PC-3 (cell line): ENCODE measurements at regions not wholly inside any gene's neighbourhood (a gene's known extent, or its start where the extent isn't known, plus 50 kb on each side); places are given as distances from the start of the nearest gene placed in this dataset.

Experiments
- ATAC-seq: fragments of 200-7000 bp; cut with Tn5 transposase; 2 replicates; pipeline ENCODE4 v1.9.1; 2020; ENCODE audit warnings: mild to moderate bottlenecking, moderate library complexity
- BruUV-seq: library from RNA; stranded (reverse); fragments of 400-500 nt; replicated peaks from 2 replicates; lab custom pipeline; 2021; lab: Mats Ljungman, UMichigan
- CTCF ChIA-PET: fragments of 300-600 bp; sonication (Branson Sonifier 250); formaldehyde crosslinking; loops from one replicate; lab custom pipeline; 2022; ENCODE audit warnings: antibody characterized with exemption; lab: Charles Lee
- POLR2A ChIA-PET: fragments of 300-600 bp; sonication (Branson Sonifier 250); formaldehyde crosslinking; loops from one replicate; lab custom pipeline; 2022; ENCODE audit warnings: antibody characterized with exemption; ENCODE audit not compliant: unreplicated experiment; lab: Charles Lee
- DNase-seq: peaks from one replicate; pipeline ENCODE4 v3.0.0-alpha.2; 2015
- H2AFZ ChIP-seq: fragments of 300-600 bp; sonication (generic); 2 replicates; pipeline ENCODE4 v1.6.0; 2016; ENCODE audit warnings: antibody characterized with exemption, low read length
- H3F3A ChIP-seq: fragments of 300-600 bp; sonication (generic); one replicate; pipeline ENCODE4 v1.6.0; 2017; ENCODE audit warnings: antibody characterized with exemption, low read length, control low read depth, mild to moderate bottlenecking; ENCODE audit not compliant: unreplicated experiment
- H3K27ac ChIP-seq: fragments of 300-600 bp; sonication (generic); 2 replicates; pipeline ENCODE4 v1.5.1; 2016; ENCODE audit warnings: mild to moderate bottlenecking, low read length
- H3K27me3 ChIP-seq: fragments of 300-600 bp; sonication (generic); 2 replicates; pipeline ENCODE4 v1.6.1; 2016; ENCODE audit warnings: low read length, mixed read lengths
- H3K36me3 ChIP-seq: fragments of 300-600 bp; sonication (generic); 2 replicates; pipeline ENCODE4 v1.6.1; 2016; ENCODE audit warnings: low read depth, mixed run types, low read length, mixed read lengths
- H3K4me1 ChIP-seq: fragments of 300-600 bp; sonication (generic); 2 replicates; pipeline ENCODE4 v1.5.1; 2016; ENCODE audit warnings: low read length; ENCODE audit not compliant: insufficient read depth
- H3K4me2 ChIP-seq: fragments of 300-600 bp; sonication (generic); 2 replicates; pipeline ENCODE4 v1.6.0; 2016; ENCODE audit warnings: low read length
- H3K4me3 ChIP-seq: fragments of 300-600 bp; sonication (generic); 2 replicates; pipeline ENCODE4 v1.5.1; 2016; ENCODE audit warnings: mild to moderate bottlenecking, low read length, mixed read lengths
- H3K79me2 ChIP-seq: fragments of 300-600 bp; sonication (generic); 2 replicates; pipeline ENCODE4 v1.6.1; 2017; ENCODE audit warnings: low read length, mixed read lengths
- H3K9ac ChIP-seq: fragments of 300-600 bp; sonication (generic); 2 replicates; pipeline ENCODE4 v1.6.0; 2016; ENCODE audit warnings: mild to moderate bottlenecking, low read length
- H3K9me2 ChIP-seq: fragments of 300-600 bp; sonication (generic); replicated peaks from 2 replicates; pipeline ENCODE4 v1.6.1; 2016; ENCODE audit warnings: mixed run types, low read length, mixed read lengths
- H3K9me3 ChIP-seq: fragments of 300-600 bp; sonication (generic); 2 replicates; pipeline ENCODE4 v1.6.1; 2016; ENCODE audit warnings: low read length, mixed read lengths
- H4K20me1 ChIP-seq: fragments of 300-600 bp; sonication (generic); 2 replicates; pipeline ENCODE4 v1.6.1; 2016; ENCODE audit warnings: low read length, mixed read lengths
- CTCF ChIP-seq: fragments of 300-600 bp; sonication (generic); conservative IDR thresholded peaks from 2 replicates; pipeline ENCODE4 v1.5.1; 2017; ENCODE audit warnings: antibody characterized with exemption, low read depth, mild to moderate bottlenecking, low read length
- EZH2 ChIP-seq: fragments of 300-600 bp; sonication (generic); IDR thresholded peaks from one replicate; pipeline ENCODE4 v1.6.1; 2017; ENCODE audit warnings: antibody characterized with exemption, mild to moderate bottlenecking, low read length; ENCODE audit not compliant: unreplicated experiment
- EZH2phosphoT487 ChIP-seq: fragments of 300-600 bp; sonication (generic); IDR thresholded peaks from 2 replicates; pipeline ENCODE4 v1.6.1; 2018; ENCODE audit warnings: mild to moderate bottlenecking, antibody characterized with exemption, low read length, borderline replicate concordance
- intact Hi-C: fragments of 100-400 bp; cut with micrococcal nuclease; formaldehyde crosslinking; loops from 2 replicates; pipeline ENCODE4 v1.9.0; 2023

GRCh38 chr7:46786995-46787394 is 794.9 kb downstream of the TNS3 start:
- Histone ChIP-seq H3F3A (peaks cover 6% of the 10 kb centered on the region), H2AFZ (peak overlapping the region; percentile 16; the same call in 1 of the 2 replicates), H3K4me1 (peaks cover 38% of the 10 kb centered on the region), H3K79me2 (no peaks in the 10 kb centered on the region), H3K9me3 (no peaks in the 10 kb centered on the region), H3K4me3 (peak overlapping the region; percentile 31; the same call in 1 of the 2 replicates), H3K9me2 (no peaks in the 10 kb centered on the region), H4K20me1 (no peaks in the 10 kb centered on the region), H3K36me3 (no peaks in the 10 kb centered on the region), H3K9ac (peak overlapping the region; percentile 76), H3K27me3 (no peaks in the 10 kb centered on the region), H3K4me2 (peak overlapping the region; percentile 66), H3K27ac (peak overlapping the region; percentile 96)
- peak; percentile 65 for DNase-seq
- POLR2A ChIA-PET: interaction anchor here (0.6 kb wide), 2 partner anchors 90 to 1467 kb away, joined by 4 to 10 read pairs; no protein-coding TSS in a partner anchor
- no TSS peak for BruUV-seq
- intact Hi-C loops: loop anchor here (1.0 to 5.0 kb wide), 9 partner anchors 23 to 865 kb away; partner anchors contain the start of gene IGFBP3
- CTCF ChIA-PET: interaction anchor here (1.3 kb wide), 1 partner anchor 865 kb away, joined by 4 read pairs; no protein-coding TSS in a partner anchor
- no peak for TF ChIP-seq EZH2phosphoT487
- TF ChIP-seq CTCF: no peak
- no peak for TF ChIP-seq EZH2
- no peak for ATAC-seq

GRCh38 chr7:46786221-46786954 is 795.5 kb downstream of the TNS3 start:
- H3F3A ChIP-seq: peaks cover 6% of the 10 kb centered on the region
- no peaks in the 10 kb centered on the region for H3K27me3 ChIP-seq
- H3K9ac ChIP-seq: peak overlapping the region; percentile 76
- H3K9me2 ChIP-seq: no peaks in the 10 kb centered on the region
- ChIA-PET POLR2A (interaction anchor here (0.6 kb wide), 1 partner anchor 124 kb away, joined by 3 read pairs; no protein-coding TSS in a partner anchor), CTCF (interaction anchor here (0.7 to 1.3 kb wide), 2 partner anchors 455 to 864 kb away, joined by 3 to 4 read pairs; no protein-coding TSS in a partner anchor)
- DNase-seq: peak; percentile 96
- H3K27ac ChIP-seq: peak overlapping the region; percentile 96
- TF ChIP-seq CTCF: no peak; the same call in 1 of the 2 replicates
- no peak for TF ChIP-seq EZH2phosphoT487
- no peak for TF ChIP-seq EZH2
- no peaks in the 10 kb centered on the region for H4K20me1 ChIP-seq
- no TSS peak for BruUV-seq
- peak overlapping the region; percentile 31; the same call in 1 of the 2 replicates for H3K4me3 ChIP-seq
- H3K79me2 ChIP-seq: no peaks in the 10 kb centered on the region
- intact Hi-C loops: loop anchor here (1.0 to 5.0 kb wide), 9 partner anchors 22 to 864 kb away; partner anchors contain the start of gene IGFBP3
- peak overlapping the region; percentile 16 for H2AFZ ChIP-seq
- peak overlapping the region; percentile 66 for H3K4me2 ChIP-seq
- peaks cover 38% of the 10 kb centered on the region for H3K4me1 ChIP-seq
- no peaks in the 10 kb centered on the region for H3K9me3 ChIP-seq
- peak; percentile 91 for ATAC-seq
- no peaks in the 10 kb centered on the region for H3K36me3 ChIP-seq
